K562 (cell line): ENCODE measurements at regions not wholly inside any gene's neighbourhood (a gene's known extent, or its start where the extent isn't known, plus 50 kb on each side); places are given as distances from the start of the nearest gene placed in this dataset.

Source experiments
- ATAC-seq: fragments of 200-7000 bp; cut with Tn5 transposase; 3 replicates; pipeline ENCODE4 v1.9.1; 2020; ENCODE audit warnings: moderate library complexity
- BruUV-seq: library from RNA; stranded (reverse); fragments of 400-500 nt; replicated peaks from 2 replicates; lab custom pipeline; 2021; lab: Mats Ljungman, UMichigan
- CTCF ChIA-PET: fragments of 300-600 bp; formaldehyde crosslinking; extraction: SDS; loops from one replicate; lab custom pipeline; 2021; ENCODE audit warnings: low intra/inter-chr PET ratio; lab: Yijun Ruan, JAX
- POLR2A ChIA-PET: fragments of 300-600, 350-650 bp; sonication (Branson Sonifier 250); formaldehyde crosslinking; extraction: SDS; loops from one replicate; lab custom pipeline; 2021; ENCODE audit warnings: antibody characterized with exemption, inconsistent platforms; lab: Yijun Ruan, JAX
- DNase-seq, 4 experiments: peaks; one replicate each; pipeline versions ENCODE4 v3.0.0 to v3.0.0-alpha.2; 2011 to 2018; ENCODE audit warnings: low spot score in 3 of 4, mixed read lengths in 3 of 4; ENCODE audit errors: extremely low read depth in 1 of 4
- FAIRE-seq: peaks from 2 replicates; lab custom pipeline; 2011; peaks lifted over from hg19 to GRCh38; lab: Jason Lieb, UNC
- H2AFZ ChIP-seq: 2 replicates; pipeline ENCODE4 v1.6.0; 2011; ENCODE audit warnings: low read depth, low read length, control low read depth, inconsistent platforms
- H3K27ac ChIP-seq: fragments of 200-600 bp; 3 replicates; pipeline ENCODE4 v1.8.0; 2011; ENCODE audit warnings: low read depth, mild to moderate bottlenecking, control low read depth, inconsistent platforms, low read length, moderate library complexity, mixed read lengths; ENCODE audit errors: extremely low read depth
- H3K27me3 ChIP-seq, 2 experiments: fragments of 300-600 bp in 1 of 2; 2 replicates in 1 of 2; 3 replicates in 1 of 2; pipeline versions ENCODE4 v1.6.0 to v1.8.0; 2011; ENCODE audit warnings: inconsistent platforms in 2 of 2, low read length in 2 of 2, mild to moderate bottlenecking in 1 of 2, mixed read lengths in 1 of 2, moderate library complexity in 1 of 2; ENCODE audit not compliant: control insufficient read depth in 2 of 2, insufficient read depth in 2 of 2
- H3K36me3 ChIP-seq: fragments of 300-600 bp; 3 replicates; pipeline ENCODE4 v1.8.0; 2011; ENCODE audit warnings: mild to moderate bottlenecking, low read length, inconsistent platforms; ENCODE audit not compliant: control insufficient read depth, insufficient read depth
- H3K4me1 ChIP-seq, 2 experiments: fragments of 200-600 bp in 1 of 2; replicated peaks in 1 of 2; 2 replicates in 1 of 2; 3 replicates in 1 of 2; pipeline versions ENCODE4 v1.5.1 to v1.8.0; 2011; ENCODE audit warnings: inconsistent platforms in 2 of 2, low read length in 2 of 2, mild to moderate bottlenecking in 1 of 2, mixed read lengths in 1 of 2, moderate library complexity in 1 of 2; ENCODE audit not compliant: control insufficient read depth in 2 of 2, insufficient read depth in 2 of 2
- H3K4me2 ChIP-seq: 2 replicates; pipeline ENCODE4 v1.6.1; 2011; ENCODE audit warnings: low read length, control low read depth, inconsistent platforms, mixed read lengths; ENCODE audit not compliant: insufficient read depth
- H3K4me3 ChIP-seq: fragments of 200-600 bp; sonication (generic), shearing (Covaris generic); 2 replicates; pipeline ENCODE4 v1.5.1; 2016; ENCODE audit warnings: control low read depth, inconsistent platforms
- H3K79me2 ChIP-seq: fragments of 200-600 bp; 3 replicates; pipeline ENCODE4 v1.8.0; 2011; ENCODE audit warnings: low read length, inconsistent platforms; ENCODE audit not compliant: control insufficient read depth, insufficient read depth
- H3K9ac ChIP-seq, 2 experiments: 2 replicates each; pipeline versions ENCODE4 v1.6.0 to v1.6.1; 2011; ENCODE audit warnings: low read depth in 2 of 2, low read length in 2 of 2, control low read depth in 1 of 2, inconsistent platforms in 1 of 2, mild to moderate bottlenecking in 1 of 2, mixed read lengths in 1 of 2; ENCODE audit not compliant: insufficient read depth in 1 of 2
- H3K9me1 ChIP-seq: one replicate; pipeline ENCODE4 v1.6.0; 2011; ENCODE audit warnings: inconsistent platforms, mild to moderate bottlenecking, low read length, moderate library complexity; ENCODE audit not compliant: control insufficient read depth, insufficient read depth
- H3K9me3 ChIP-seq: replicated peaks from 2 replicates; pipeline ENCODE4 v1.5.1; 2011; ENCODE audit warnings: low read depth, low read length, inconsistent platforms; ENCODE audit not compliant: control insufficient read depth, insufficient read depth
- H4K20me1 ChIP-seq: replicated peaks from 2 replicates; pipeline ENCODE4 v1.6.1; 2011; ENCODE audit warnings: low read length, inconsistent platforms, mixed read lengths; ENCODE audit not compliant: control insufficient read depth, insufficient read depth
- ARID4B ChIP-seq: sonication (generic); formaldehyde crosslinking; IDR thresholded peaks from 2 replicates; pipeline ENCODE4 v1.8.0; 2022; ENCODE audit warnings: mild to moderate bottlenecking, missing genetic modification reagents
- ATF1 ChIP-seq, 2 experiments: fragments of 450-650 bp in 1 of 2; IDR thresholded peaks; 2 replicates each; pipeline ENCODE4 v1.6.1; 2016; ENCODE audit warnings: missing compliant biosample characterization in 1 of 2, missing genetic modification characterization in 1 of 2
- CC2D1A ChIP-seq: fragments of 450-650 bp; IDR thresholded peaks from 2 replicates; pipeline ENCODE4 v1.6.1; 2017; ENCODE audit warnings: mild to moderate bottlenecking
- CHAMP1 ChIP-seq: fragments of 450-650 bp; IDR thresholded peaks from 2 replicates; pipeline ENCODE4 v1.6.1; 2016; ENCODE audit warnings: mild to moderate bottlenecking
- E2F3 ChIP-seq: fragments of 250-450 bp; sonication (Bioruptor Pico); IDR thresholded peaks from 2 replicates; pipeline ENCODE4 v1.4.0; 2020; ENCODE audit warnings: mild to moderate bottlenecking
- ETS1 ChIP-seq: conservative IDR thresholded peaks from 2 replicates; pipeline ENCODE4 v1.6.1; 2011; ENCODE audit warnings: low read depth, mild to moderate bottlenecking, low read length; ENCODE audit not compliant: control insufficient read depth
- LCOR ChIP-seq: sonication (generic); formaldehyde crosslinking; IDR thresholded peaks from 2 replicates; pipeline ENCODE4 v1.8.0; 2022; ENCODE audit warnings: mild to moderate bottlenecking, missing genetic modification reagents
- NCOA2 ChIP-seq, 2 experiments: fragments of 450-650 bp; IDR thresholded peaks; 2 replicates each; pipeline ENCODE4 v1.6.1; 2018; ENCODE audit warnings: mild to moderate bottlenecking in 2 of 2, moderate library complexity in 1 of 2; ENCODE audit not compliant: partially characterized antibody in 2 of 2
- SIN3B ChIP-seq: fragments of 450-650 bp; IDR thresholded peaks from 2 replicates; pipeline ENCODE4 v1.6.1; 2017; ENCODE audit warnings: low read depth, mild to moderate bottlenecking, moderate library complexity
- SLC30A9 ChIP-seq: fragments of 250-450 bp; sonication (Bioruptor Pico); IDR thresholded peaks from 2 replicates; pipeline ENCODE4 v1.8.0; 2022; ENCODE audit warnings: mild to moderate bottlenecking, moderate library complexity
- WGBS: fragments of 100-300 bp; shearing (Covaris generic); methylation state at CpG from one replicate; pipeline ENCODE4 v1.1.6; 2016; ENCODE audit warnings: low coverage, mixed read lengths; ENCODE audit not compliant: insufficient coverage; ENCODE audit errors: missing lambda C conversion rate; 5-methylcytosine and 5-hydroxymethylcytosine counted together
- in situ Hi-C: fragments of 300-500 bp; cut with MboI; formaldehyde crosslinking; loops from 4 replicates; pipeline ENCODE4 v1.15.0; 2018; ENCODE audit warnings: inconsistent platforms, mixed read lengths
- intact Hi-C: fragments of 100-400 bp; cut with micrococcal nuclease; formaldehyde crosslinking; loops from 2 replicates; pipeline ENCODE4 v1.14.2; 2022

- DNase-seq (no peak), FAIRE-seq (no peak), ATAC-seq (no peak)
- no peak overlapping the region for H3K4me2 ChIP-seq
- ChIA-PET POLR2A (no interaction called here), CTCF (interaction anchor here (0.6 to 1.8 kb wide), 2 partner anchors 60 to 180 kb away, joined by 3 to 13 read pairs; no protein-coding TSS in a partner anchor)
- no peak for TF ChIP-seq CHAMP1
- no peak for TF ChIP-seq ATF1 (CRISPR knock-in tag; IDR thresholded peaks at IDR 0.05)
- TF ChIP-seq ATF1 (tag; IDR thresholded peaks at IDR 0.05) = no peak
- no peak for TF ChIP-seq SLC30A9
- no peak for TF ChIP-seq ARID4B (CRISPR knock-in tag)
- no peak for TF ChIP-seq SIN3B
- no peak for TF ChIP-seq E2F3 (CRISPR knock-in tag)
- no peak for TF ChIP-seq NCOA2 (IDR thresholded peaks at IDR 0.05; ENCODE audit: partially characterized antibody in 2 of 2)
- TF ChIP-seq CC2D1A = no peak
- no peak for TF ChIP-seq ETS1
- TF ChIP-seq LCOR = no peak
- no peaks in the 10 kb centered on the region for H3K36me3 ChIP-seq
- no peaks in the 10 kb centered on the region for H3K9me1 ChIP-seq
- 1% methylated on average over 6 of the region's 6 CpGs for WGBS
- no peaks in the 10 kb centered on the region for H3K4me1 ChIP-seq
- H3K27ac ChIP-seq = no peak overlapping the region
- no peaks in the 10 kb centered on the region for H3K79me2 ChIP-seq
- intact Hi-C loops (no loop called here), in situ Hi-C loops (no loop called here)
- H2AFZ ChIP-seq = no peak overlapping the region
- H3K4me3 ChIP-seq = no peak overlapping the region
- 0 out of 2 replicates have a peak, but pooled peaks cover 3% of the 10 kb centered on the region for H4K20me1 ChIP-seq
- no peak overlapping the region for H3K9ac ChIP-seq
- no TSS peak for BruUV-seq
- H3K27me3 ChIP-seq = peaks cover 0 to 14% of the 10 kb centered on the region in 2 experiments; a peak in 2 of 5 replicates
- no peaks in the 10 kb centered on the region for H3K9me3 ChIP-seq
Observed at GRCh38 chr1:30051777-30052176, 671.6 kb downstream of the MATN1 start.
